HG03571 (cell line): ENCODE measurements at regions not wholly inside any gene's neighbourhood (a gene's known extent, or its start where the extent isn't known, plus 50 kb on each side); places are given as distances from the start of the nearest gene placed in this dataset.

Experiments
- ATAC-seq: cut with Tn5 transposase; IDR thresholded peaks from one replicate; pipeline ENCODE4 v1.9.1; 2021; ENCODE audit not compliant: unreplicated experiment

DNA sequence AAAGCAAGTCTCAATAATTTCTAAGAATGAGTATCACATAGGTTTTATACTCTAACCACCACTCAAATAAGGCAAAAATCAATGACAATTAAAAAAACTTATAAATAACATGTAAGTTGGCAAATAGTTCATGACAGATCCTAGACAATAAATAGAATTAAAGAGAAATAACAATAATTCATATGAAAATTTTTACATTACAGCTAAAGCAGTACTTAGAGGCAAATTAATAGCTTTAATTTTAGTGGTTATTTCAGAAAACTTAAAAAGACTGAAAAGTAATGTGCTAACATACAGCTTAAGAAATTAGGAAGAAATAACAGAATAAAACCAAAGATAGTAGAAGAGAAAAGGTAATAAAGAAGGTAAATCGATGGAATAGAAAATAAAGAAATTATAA lies 179.9 kb upstream of the SPAG17 start:
- ATAC-seq = no peak

DNA sequence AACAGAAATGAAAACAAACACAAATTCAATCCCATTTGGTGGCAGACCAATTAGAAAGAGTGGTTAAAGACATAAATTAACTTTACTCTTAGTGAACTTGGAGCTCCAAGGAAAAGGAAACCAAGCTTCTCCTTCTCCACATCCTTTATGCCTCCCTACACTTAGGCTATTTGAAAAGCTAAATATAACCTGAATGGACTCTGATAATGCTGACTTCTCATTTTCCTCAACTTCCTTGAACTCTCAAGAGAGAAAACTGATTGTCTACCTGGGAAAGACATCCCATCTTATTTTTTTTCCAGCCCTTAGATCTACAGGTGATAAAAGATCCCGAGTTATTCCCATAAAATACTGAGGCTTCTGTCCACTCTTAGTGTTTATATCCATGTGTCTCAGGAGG lies 178.4 kb upstream of the SPAG17 start:
- ATAC-seq = no peak

GRCh38 chr1:118360817-118361216 lies 175.8 kb upstream of the SPAG17 start:
- ATAC-seq = no peak

GRCh38 chr1:118346936-118347335 lies 161.9 kb upstream of the SPAG17 start:
- ATAC-seq = no peak

GRCh38 chr1:118340928-118341910 lies 156.2 kb upstream of the SPAG17 start:
- no peak for ATAC-seq

DNA sequence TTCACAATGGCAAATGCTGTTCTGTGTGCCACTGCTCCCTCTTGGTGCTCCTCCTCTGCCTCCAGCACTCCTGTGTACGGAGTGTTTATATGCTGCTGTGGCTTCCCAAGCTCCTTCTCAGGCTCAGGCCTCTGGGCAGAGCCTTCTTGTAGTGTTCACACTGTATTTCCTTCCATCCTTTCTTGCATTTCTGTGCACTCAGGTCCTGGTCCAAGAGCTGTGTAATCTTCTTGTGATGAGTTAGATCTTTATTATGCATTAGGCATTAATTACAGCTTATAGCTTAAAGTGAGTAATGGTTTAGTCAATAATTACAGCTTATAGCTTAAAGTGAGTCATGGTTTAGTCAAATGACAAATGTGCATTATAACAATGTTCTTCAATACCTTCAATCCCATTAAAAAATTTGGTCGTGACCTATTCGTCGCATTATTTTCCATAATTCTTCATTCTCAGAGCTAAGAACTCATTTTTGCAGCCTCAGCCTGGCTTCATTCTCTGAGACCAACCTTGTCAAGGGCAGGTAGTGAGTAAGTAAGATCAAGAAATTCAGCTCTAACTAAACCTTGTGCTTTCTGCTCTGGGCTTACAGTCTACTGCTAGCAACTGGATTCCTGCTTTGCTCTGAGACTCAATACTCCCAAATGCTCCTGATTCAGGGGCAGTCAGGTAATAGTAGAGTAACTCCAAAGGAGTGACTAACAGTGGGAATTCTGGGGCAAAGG lies 154.5 kb upstream of the SPAG17 start:
- ATAC-seq = no peak

- no peak for ATAC-seq
Observed at GRCh38 chr1:118338936-118339335, 153.9 kb upstream of the SPAG17 start.

GRCh38 chr1:118337346-118337745 lies 152.3 kb upstream of the SPAG17 start:
- no peak for ATAC-seq

GRCh38 chr1:118335331-118335732 lies 150.3 kb upstream of the SPAG17 start:
- ATAC-seq = peak; percentile 71

DNA sequence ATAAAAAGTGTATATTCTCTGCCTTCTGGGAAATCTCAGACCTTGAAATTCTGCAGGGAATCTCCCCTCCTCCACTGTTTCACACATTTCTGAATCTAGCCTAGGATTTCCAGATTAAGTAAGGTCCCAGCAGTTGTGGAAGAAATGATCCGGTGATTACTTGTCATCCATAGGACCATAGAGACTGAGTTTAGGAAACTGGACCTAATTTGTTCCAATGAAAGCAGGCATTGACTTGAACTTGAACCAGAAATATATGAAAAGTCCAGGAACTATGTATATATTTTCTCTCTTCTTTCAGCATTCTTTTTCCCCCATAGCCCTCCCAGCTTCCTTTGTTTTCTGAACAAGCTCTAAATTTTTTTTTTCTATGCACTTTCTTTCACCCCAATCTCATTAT lies 149.5 kb upstream of the SPAG17 start:
- ATAC-seq = no peak

DNA sequence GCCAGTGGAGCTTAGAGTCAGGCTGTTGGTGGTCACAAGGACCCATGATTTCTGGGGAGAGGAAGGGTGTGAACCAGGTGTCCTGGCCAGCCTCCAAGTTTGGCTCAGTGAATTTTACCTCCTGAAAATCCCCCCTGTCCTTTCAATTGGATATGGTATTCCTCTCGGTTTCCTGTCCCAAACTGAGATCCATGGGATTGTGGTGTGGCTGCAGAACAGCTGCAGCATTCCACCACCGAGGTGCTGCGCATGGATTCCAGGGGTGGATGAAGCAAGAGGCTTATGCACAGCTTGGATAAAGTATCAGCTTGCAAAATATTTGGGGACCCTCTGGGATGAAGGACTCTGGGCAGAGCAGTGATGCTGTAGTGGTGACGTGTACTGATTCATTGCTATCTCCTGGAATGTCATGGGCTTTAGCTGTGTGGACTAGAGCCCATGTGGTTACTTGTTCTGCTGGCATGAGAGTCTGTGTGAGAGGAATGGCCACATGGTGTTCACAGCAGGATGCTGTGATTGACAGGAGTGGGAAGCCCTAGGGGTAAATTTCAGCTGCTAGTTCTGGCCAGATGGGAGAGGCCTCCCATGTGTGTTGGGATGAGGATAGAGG lies 148.7 kb upstream of the SPAG17 start:
- no peak for ATAC-seq

- no peak for ATAC-seq
Observed at GRCh38 chr1:118326960-118327629, 142.1 kb upstream of the SPAG17 start.

- ATAC-seq = no peak
Observed at GRCh38 chr1:118325550-118326225, 140.7 kb upstream of the SPAG17 start.

GRCh38 chr1:118323246-118323645 lies 138.2 kb upstream of the SPAG17 start:
- ATAC-seq = no peak

- no peak for ATAC-seq
Observed at GRCh38 chr1:118322331-118322730, 137.3 kb upstream of the SPAG17 start.

- ATAC-seq = no peak
Observed at GRCh38 chr1:118321840-118322239, 136.8 kb upstream of the SPAG17 start.

- no peak for ATAC-seq
Observed at GRCh38 chr1:118317842-118318614, 133.0 kb upstream of the SPAG17 start.

DNA sequence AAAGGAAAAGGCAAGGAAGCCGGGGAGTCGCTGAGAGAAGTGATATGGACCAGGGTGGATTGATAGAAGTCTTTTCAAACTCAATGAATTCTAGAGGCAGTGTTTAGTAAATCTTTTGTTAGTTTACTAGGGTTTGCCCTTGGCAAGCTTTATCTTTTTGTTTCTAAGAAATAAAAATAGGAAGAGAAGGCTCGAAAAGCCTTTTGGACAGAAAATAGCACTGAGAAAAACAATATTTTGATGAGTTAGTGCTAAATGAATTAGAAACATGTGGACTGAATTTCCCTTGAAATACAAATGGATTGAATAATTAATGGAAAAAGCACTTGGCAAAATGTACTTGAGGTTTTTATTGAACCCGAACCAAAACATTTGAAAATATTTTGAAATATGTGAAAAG lies 121.8 kb upstream of the SPAG17 start:
- no peak for ATAC-seq

- no peak for ATAC-seq
Observed at GRCh38 chr1:118304722-118305359, 119.8 kb upstream of the SPAG17 start.
